ENCODE measurements at regions not wholly inside any gene's neighbourhood (a gene's known extent, or its start where the extent isn't known, plus 50 kb on each side); places are given as distances from the start of the nearest gene placed in this dataset.

DNA sequence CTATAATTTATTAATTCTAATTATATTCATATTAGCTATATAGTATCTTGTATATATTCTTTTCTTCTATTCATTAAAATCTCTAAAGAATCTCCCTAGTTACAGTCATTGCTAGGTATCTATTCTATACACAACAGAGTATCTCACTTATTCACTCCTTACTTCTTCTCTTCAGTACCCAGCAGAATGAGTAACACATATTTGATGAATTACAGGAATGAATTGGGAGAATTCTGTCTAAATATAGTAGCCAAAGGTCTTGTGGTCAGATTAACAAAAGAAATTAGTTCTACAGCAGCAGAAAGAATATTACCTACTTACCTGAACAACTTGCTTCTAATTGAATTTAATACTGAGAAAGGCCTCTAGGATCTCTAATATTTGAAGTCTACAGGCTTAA lies 758.0 kb upstream of the ZEB2 start:
- H2BK120ac ChIP-seq (ENCODE audit: low read depth, low read length, poor library complexity, severe bottlenecking) = no peak overlapping the region
- H3K4me3 Mint-ChIP-seq = no peak overlapping the region
- H3K9me3 ChIP-seq (ENCODE audit: control insufficient read depth, low read depth, low read length) = no peaks in the 10 kb centered on the region
- no peak overlapping the region for H2BK15ac ChIP-seq (ENCODE audit: low read depth, low read length)
- H2AFZ ChIP-seq (ENCODE audit: low read length) = no peak overlapping the region
- no peak overlapping the region for H4K8ac ChIP-seq (replicated peaks; ENCODE audit: insufficient read length, low read depth, low read length)
- H3K14ac ChIP-seq (ENCODE audit: insufficient read depth, low read length) = no peak overlapping the region
- H3K4ac ChIP-seq (ENCODE audit: low read depth, low read length) = no peak overlapping the region
- H3K18ac ChIP-seq (ENCODE audit: insufficient read length, low read depth, low read length) = no peak overlapping the region
- H3K9me3 Mint-ChIP-seq = peaks cover 0 to 3% of the 10 kb centered on the region in 2 experiments; a peak in 1 of 5 replicates
- no peaks in the 10 kb centered on the region for H3K36me3 Mint-ChIP-seq (ENCODE audit: insufficient read depth in 1 of 3, low read depth in 3 of 3)
- H3K4me1 Mint-ChIP-seq = no peaks in the 10 kb centered on the region
- H2BK12ac ChIP-seq (ENCODE audit: insufficient read length, low read depth, low read length) = no peak overlapping the region
- H4K91ac ChIP-seq (ENCODE audit: insufficient read length, low read depth, low read length) = no peak overlapping the region
- H3K27ac Mint-ChIP-seq = no peak overlapping the region
- H3T11ph ChIP-seq (ENCODE audit: low read length) = no peak overlapping the region
- H3K23ac ChIP-seq (ENCODE audit: insufficient read length, low read depth, low read length) = no peak overlapping the region
- no peak overlapping the region for H2AK5ac ChIP-seq (ENCODE audit: insufficient read length, low read length)
- H3K23me2 ChIP-seq (ENCODE audit: insufficient read length, low read depth, low read length, poor library complexity, severe bottlenecking) = no peaks in the 10 kb centered on the region
- no peaks in the 10 kb centered on the region for H3K4me1 ChIP-seq (ENCODE audit: insufficient read depth, low read length)
- no peak overlapping the region for H2BK5ac ChIP-seq (ENCODE audit: insufficient read length, low read length)
- TF ChIP-seq, protein P1, sequence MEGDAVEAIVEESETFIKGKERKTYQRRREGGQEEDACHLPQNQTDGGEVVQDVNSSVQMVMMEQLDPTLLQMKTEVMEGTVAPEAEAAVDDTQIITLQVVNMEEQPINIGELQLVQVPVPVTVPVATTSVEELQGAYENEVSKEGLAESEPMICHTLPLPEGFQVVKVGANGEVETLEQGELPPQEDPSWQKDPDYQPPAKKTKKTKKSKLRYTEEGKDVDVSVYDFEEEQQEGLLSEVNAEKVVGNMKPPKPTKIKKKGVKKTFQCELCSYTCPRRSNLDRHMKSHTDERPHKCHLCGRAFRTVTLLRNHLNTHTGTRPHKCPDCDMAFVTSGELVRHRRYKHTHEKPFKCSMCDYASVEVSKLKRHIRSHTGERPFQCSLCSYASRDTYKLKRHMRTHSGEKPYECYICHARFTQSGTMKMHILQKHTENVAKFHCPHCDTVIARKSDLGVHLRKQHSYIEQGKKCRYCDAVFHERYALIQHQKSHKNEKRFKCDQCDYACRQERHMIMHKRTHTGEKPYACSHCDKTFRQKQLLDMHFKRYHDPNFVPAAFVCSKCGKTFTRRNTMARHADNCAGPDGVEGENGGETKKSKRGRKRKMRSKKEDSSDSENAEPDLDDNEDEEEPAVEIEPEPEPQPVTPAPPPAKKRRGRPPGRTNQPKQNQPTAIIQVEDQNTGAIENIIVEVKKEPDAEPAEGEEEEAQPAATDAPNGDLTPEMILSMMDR (conservative IDR thresholded peaks at IDR 0.05) = no peak
- H2BK20ac ChIP-seq (ENCODE audit: low read depth, low read length, poor library complexity, severe bottlenecking) = no peak overlapping the region
- H4K20me1 ChIP-seq (ENCODE audit: control insufficient read depth, insufficient read depth, insufficient read length) = no peaks in the 10 kb centered on the region
- H3K79me1 ChIP-seq (ENCODE audit: insufficient read depth, low read depth, low read length, poor library complexity, severe bottlenecking) = no peaks in the 10 kb centered on the region
- no peaks in the 10 kb centered on the region for H3K27me3 Mint-ChIP-seq (ENCODE audit: low read depth)
- H3K56ac ChIP-seq (ENCODE audit: insufficient read length, low read depth, low read length) = no peak overlapping the region
- H3K4me2 ChIP-seq (ENCODE audit: insufficient read depth, insufficient read length, low read length) = no peak overlapping the region
- no peaks in the 10 kb centered on the region for H3K79me2 ChIP-seq (ENCODE audit: insufficient read depth, low read length)
- no peak overlapping the region for H3K27ac ChIP-seq (ENCODE audit: insufficient read length, low read depth, low read length)
- no peak for DNase-seq
- H3K27me3 ChIP-seq (ENCODE audit: insufficient read depth, low read length) = no peaks in the 10 kb centered on the region
- H4K5ac ChIP-seq (ENCODE audit: insufficient read length, low read depth, low read length) = no peak overlapping the region
- H3K9ac ChIP-seq (ENCODE audit: extremely low read depth, insufficient read length, low read length) = no peak overlapping the region
